ENCODE measurements at regions not wholly inside any gene's neighbourhood (a gene's known extent, or its start where the extent isn't known, plus 50 kb on each side); places are given as distances from the start of the nearest gene placed in this dataset.

DNA sequence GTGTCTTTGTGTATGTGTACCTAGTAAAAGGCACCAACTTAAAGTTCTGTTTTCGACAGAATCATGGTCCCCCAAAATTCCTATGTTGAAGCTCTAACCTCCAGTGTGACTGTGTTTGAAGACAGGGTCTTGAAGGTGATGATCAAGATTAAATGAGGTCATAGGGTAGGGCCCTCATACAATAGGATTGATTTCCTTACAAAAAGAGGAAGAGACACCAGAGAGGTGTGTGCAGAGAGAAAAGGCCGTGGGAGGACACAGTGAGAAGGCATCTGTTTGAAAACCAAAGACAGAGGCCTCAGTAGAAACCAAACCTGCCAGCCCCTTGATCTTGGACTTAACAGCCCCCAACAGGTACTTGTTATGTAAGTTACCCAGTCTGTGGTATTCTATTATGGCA lies 52.0 kb upstream of the CORO2B start:
- TF ChIP-seq, protein P1, sequence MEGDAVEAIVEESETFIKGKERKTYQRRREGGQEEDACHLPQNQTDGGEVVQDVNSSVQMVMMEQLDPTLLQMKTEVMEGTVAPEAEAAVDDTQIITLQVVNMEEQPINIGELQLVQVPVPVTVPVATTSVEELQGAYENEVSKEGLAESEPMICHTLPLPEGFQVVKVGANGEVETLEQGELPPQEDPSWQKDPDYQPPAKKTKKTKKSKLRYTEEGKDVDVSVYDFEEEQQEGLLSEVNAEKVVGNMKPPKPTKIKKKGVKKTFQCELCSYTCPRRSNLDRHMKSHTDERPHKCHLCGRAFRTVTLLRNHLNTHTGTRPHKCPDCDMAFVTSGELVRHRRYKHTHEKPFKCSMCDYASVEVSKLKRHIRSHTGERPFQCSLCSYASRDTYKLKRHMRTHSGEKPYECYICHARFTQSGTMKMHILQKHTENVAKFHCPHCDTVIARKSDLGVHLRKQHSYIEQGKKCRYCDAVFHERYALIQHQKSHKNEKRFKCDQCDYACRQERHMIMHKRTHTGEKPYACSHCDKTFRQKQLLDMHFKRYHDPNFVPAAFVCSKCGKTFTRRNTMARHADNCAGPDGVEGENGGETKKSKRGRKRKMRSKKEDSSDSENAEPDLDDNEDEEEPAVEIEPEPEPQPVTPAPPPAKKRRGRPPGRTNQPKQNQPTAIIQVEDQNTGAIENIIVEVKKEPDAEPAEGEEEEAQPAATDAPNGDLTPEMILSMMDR (IDR thresholded peaks at IDR 0.05), result no peak
- DNase-seq (no peak), ATAC-seq (no peak)
- peaks cover 14% of the 10 kb centered on the region for H3K27me3 Mint-ChIP-seq
- peaks cover 2% of the 10 kb centered on the region for H3K9me3 Mint-ChIP-seq
- H3K4me3 Mint-ChIP-seq, result no peak overlapping the region
- H3K36me3 Mint-ChIP-seq (ENCODE audit: low read depth), result no peaks in the 10 kb centered on the region
- no peak overlapping the region for H3K27ac Mint-ChIP-seq
- ChIA-PET POLR2A (no interaction called here), CTCF (interaction anchor here (1.6 to 3.8 kb wide), 3 partner anchors 12 to 33 kb away, joined by 4 to 16 read pairs (median 16); no protein-coding TSS in a partner anchor)
- intact Hi-C loops (cut with micrococcal nuclease), result no loop called here
- H3K4me1 Mint-ChIP-seq (ENCODE audit: low read depth), result peaks cover 26% of the 10 kb centered on the region

DNA sequence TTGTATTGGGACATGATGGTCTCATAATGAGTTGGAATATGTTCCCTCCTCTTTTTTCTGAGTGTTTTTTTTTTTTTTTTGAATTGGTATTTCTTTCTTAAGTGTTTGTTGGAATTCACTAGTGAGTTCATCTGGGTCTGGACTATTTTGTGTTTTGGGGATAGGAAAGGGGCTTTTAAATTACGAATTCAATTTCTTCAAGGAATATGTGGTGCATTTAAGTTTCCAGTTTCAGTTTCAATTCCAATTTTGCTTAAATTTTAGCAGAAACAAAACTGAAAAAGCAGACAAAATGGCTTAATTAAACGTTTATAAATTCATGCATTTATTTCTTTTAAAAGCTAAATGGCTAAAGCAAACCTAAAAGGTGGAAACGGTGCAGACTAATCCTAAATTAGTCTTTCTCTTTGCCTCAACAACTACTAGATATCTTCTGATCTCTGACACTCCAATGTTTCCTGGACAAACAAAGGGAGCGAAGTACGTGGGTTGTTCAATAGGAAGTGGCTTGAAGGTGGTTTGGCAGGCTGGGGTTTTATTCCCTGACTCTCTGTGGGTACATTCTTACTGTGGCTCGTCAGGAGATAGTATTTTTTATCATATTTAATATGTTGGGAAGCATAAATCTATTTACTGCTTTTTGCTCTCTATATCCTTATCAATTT lies 50.0 kb upstream of the CORO2B start:
- Mint-ChIP-seq H3K4me1 (ENCODE audit: low read depth) (peaks cover 26% of the 10 kb centered on the region), H3K27me3 (peaks cover 9% of the 10 kb centered on the region), H3K4me3 (no peak overlapping the region), H3K36me3 (ENCODE audit: low read depth) (no peaks in the 10 kb centered on the region), H3K27ac (no peak overlapping the region), H3K9me3 (peaks cover 13% of the 10 kb centered on the region)
- POLR2A ChIA-PET, result no interaction called here
- no peak for DNase-seq
- intact Hi-C loops (cut with micrococcal nuclease), result no loop called here
- CTCF ChIA-PET, result no interaction called here
- TF ChIP-seq, protein P1 (IDR thresholded peaks at IDR 0.05), result no peak
- ATAC-seq, result no peak

Data from activated CD8-positive, alpha-beta T cell treated with anti-CD3 and anti-CD28 coated beads for 36 hours (primary cell).